HG02798 (cell line): ENCODE measurements at regions not wholly inside any gene's neighbourhood (a gene's known extent, or its start where the extent isn't known, plus 50 kb on each side); places are given as distances from the start of the nearest gene placed in this dataset.
"Not testable (repeated sequence)": the region's sequence is repeated elsewhere in the genome, so short reads cannot be mapped to it uniquely, and the experiment has no call there.

Experiments used
- ATAC-seq: cut with Tn5 transposase; IDR thresholded peaks from one replicate; pipeline ENCODE4 v1.9.1; 2021; ENCODE audit warnings: mild to moderate bottlenecking; ENCODE audit not compliant: unreplicated experiment, poor library complexity

DNA sequence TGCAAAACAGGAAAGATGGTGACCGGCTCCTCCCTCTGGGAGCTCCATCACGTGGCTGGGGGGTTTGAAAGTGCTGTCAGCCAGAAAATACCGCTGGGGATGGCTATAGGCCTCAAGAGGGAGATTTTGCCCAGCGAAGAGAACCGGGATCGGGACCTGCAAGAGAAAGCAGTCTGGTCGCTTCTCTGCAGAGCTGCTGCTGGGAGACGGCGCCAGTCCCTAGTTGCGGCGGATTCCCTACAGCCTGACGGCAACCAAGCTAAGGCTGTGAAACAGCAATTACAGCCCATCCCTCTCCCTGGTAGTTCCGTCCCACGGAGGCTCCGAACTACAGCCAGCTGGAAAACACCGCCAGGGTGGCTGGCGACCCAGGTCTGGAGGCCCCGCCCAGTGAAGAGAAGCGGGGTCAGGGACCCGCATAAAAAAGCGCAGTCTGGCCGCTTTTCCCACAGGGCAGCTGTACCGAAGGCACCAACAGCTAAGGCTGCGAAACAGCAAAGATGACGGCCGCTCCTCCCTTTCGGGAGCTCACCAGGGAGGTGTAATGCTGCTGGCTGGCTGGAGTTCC is 238.1 kb upstream of the IRAK1BP1 start:
- no peak for ATAC-seq

DNA sequence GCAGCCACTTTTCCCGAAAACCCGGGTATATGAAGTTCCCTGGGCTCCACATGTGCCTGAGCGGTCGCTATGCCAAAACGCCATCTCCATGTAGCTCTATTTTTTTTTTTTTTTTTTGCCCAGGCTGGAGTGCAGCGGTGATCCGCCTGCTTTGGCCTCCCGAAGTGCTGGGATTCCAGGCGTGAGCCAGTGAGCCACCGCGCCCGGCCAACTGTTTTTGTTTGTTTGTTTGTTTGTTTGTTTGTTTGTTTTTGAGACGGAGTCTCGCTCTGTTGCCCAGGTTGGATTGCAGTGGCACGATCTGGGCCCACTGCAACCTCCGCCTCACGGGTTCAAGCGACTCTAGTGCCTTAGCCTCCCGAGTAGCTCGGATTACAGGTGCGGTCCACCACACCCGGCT is 237.5 kb upstream of the IRAK1BP1 start:
- no peak for ATAC-seq

DNA sequence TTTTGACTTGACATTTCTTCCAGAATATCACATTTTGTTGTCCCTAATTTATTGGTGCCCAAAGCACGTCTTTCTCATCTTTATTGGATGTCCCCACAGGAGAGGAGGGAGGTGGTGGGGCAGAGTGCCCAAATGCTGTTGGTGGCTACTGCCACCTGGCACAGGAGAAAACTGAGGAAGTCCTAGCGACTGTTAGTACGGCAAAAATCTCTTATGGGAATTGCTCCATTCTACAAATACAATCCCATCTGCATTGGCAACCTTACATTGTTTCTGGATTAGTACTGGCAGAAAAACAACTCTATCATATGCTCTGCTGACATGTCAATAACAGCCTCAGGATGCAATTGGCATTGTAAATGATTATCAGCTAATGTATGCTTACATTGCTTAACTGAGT is 235.4 kb upstream of the IRAK1BP1 start:
- no peak for ATAC-seq

DNA sequence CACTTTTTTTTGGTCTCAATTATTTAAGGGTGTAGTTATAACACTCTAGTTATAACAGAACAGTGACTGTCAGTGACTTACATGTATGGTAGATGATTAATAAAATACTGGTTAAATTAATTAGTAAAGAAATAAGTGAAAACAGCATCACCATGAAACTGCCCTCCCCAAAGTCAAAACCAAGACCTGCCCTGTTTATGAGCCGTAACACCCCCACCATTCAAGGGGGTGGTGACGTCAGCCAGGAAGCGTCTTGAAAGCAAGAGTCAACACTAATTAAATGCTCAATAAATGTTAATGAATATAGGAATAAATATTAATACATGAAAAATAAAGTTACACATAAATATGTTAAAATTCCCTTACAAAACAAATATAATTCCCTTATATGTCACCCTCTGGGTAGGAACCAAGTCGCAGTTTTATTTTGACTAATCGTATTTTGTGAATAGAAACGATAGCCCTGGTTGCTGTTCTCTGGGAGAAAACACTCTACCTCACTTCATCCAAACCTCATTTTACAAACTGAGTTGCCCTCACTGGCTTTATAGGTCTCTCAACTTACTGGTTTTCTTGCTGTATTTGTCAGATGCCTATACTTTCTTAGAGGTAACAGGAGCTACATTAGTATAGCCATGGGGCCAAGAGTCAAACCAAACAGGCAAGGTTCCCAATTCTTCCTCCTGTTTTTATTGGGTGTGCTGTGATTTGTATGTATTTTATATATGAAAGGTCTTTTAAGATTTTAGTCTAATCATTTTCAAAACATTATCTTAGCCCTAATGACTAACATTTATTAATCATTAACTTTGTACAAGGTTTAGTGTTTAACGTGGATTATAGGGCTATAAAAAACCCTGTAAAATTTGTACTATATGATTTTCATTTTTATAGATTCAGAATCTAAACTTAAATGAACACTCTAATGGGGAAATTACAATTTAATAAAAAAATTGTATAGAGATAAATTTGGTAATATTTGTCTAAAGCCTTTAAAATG is 227.9 kb upstream of the IRAK1BP1 start:
- ATAC-seq, result no peak

DNA sequence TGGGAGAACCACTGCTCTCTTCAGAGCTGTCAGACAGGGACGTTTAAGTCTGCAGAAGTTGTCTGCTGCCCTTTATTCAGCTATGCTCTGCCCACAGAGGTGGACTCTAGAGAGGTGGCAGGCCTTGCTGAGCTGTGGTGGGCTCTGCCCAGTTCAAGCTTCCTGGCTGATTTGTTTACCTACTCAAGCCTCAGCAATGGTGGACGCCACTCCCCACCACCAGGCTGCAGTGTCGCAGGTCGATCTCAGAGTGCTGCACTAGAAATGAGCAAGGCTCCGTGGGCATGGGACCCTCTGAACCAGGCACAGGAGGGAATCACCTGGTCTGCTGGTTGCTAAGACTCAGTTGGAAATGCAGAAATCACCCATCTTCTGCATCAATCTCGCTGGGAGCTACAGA is 223.4 kb upstream of the IRAK1BP1 start:
- not testable (repeated sequence) for ATAC-seq

DNA sequence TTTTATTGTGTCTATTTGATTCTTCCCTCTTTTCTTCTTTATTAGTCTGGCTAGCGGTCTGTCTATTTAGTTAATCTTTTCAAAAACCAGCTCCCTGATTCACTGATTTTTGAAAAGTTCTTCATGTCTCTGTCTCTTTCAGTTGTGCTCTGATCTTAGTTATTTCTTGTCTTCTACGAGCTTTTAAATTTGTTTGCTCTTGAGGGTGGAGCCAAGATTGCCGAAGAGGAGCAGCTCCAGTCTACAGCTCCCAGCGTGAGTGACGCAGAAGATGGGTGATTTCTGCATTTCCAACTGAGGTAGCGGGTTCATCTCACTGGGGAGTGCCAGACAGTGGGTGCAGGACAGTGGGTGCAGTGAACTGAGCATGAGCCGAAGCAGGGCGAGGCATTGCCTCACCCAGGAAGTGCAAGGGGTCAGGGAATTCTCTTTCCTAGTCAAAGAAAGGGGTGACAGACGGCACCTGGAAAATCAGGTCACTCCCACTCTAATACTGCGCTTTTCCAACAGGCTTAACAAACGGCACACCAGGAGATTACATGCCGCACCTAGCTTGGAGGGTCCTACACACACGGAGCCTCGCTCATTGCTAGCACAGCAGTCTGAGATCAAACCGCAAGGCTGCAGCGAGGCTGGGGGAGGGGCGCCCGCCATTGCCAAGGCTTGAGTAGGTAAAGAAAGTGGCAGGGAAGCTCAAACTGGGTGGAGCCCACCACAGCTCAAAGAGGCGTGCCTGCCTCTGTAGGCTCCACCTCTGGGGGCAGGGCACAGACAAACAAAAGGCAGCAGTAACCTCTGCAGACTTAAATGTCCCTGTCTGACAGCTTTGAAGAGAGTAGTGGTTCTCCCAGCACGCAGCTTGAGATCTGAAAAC is 220.6 kb upstream of the IRAK1BP1 start:
- not testable (repeated sequence) for ATAC-seq

DNA sequence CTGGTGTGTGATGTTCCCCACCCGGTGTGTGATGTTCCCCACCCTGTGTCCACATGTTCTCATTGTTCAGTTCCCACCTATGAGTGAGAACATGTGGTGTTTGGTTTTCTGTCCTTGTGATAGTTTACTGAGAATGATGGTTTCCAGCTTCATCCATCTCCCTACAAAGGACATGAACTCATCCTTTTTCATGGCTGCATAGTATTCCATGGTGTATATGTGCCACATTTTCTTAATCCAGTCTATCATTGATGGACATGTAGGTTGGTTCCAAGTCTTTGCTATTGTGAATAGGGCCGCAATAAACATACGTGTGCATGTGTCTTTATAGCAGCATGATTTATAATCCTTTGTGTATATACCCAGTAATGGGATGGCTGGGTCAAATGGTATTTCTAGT is 201.5 kb upstream of the IRAK1BP1 start:
- not testable (repeated sequence) for ATAC-seq

DNA sequence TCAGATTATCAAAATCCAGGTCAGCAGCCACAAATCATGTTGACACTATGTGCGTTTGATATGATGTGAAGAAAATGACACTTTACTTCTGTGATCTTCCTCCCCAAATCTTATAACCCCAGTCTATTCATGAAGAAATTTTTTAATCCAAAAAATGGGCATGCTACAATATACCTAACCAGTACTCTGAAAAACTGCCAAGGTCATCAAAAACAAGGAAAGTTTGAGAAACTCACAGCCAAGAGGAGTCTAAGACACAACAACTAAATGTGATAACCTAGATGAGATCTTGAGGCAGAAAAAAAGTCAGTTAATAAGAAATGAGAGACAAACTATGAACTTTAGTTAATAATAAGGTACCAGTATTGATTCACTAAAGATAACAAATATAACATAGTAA is 200.6 kb upstream of the IRAK1BP1 start:
- no peak for ATAC-seq

DNA sequence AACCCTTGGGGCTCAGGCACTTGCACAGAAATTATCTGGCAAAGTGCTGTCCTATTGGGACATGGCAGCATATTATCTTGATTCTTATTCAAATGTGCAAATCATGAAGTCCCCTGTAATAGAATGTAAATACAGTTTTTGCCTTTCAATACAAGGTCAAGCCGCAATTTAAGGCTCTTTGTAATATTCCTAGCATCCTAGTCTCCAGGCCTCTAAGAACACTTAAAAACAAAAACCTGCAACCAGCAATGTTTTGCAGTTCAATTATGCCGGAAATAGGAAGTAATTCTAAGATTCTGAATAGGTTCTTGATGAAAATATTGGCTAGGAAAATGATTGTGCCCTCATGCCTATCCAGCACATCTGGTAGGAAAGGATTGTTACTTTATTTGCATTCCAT is 197.2 kb upstream of the IRAK1BP1 start:
- no peak for ATAC-seq

DNA sequence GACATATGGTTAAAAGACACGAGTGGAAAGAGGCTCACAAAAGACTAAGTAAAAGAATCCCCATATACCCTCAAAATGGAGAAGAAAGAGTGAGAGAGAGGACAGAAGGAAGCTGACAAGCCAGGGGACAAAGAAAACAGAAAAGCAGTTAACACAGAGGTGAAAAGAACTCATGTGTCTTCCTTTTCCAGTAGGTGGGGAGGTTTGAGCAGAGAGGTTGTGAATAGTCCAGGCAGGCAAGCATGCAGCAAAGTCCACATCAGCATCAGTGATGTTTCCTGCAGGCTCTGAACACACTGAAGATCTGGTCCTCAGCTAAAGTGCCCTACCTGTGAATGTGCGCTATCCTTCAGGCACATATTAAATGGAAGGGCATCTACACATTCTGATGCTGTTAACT is 196.5 kb upstream of the IRAK1BP1 start:
- no peak for ATAC-seq

DNA sequence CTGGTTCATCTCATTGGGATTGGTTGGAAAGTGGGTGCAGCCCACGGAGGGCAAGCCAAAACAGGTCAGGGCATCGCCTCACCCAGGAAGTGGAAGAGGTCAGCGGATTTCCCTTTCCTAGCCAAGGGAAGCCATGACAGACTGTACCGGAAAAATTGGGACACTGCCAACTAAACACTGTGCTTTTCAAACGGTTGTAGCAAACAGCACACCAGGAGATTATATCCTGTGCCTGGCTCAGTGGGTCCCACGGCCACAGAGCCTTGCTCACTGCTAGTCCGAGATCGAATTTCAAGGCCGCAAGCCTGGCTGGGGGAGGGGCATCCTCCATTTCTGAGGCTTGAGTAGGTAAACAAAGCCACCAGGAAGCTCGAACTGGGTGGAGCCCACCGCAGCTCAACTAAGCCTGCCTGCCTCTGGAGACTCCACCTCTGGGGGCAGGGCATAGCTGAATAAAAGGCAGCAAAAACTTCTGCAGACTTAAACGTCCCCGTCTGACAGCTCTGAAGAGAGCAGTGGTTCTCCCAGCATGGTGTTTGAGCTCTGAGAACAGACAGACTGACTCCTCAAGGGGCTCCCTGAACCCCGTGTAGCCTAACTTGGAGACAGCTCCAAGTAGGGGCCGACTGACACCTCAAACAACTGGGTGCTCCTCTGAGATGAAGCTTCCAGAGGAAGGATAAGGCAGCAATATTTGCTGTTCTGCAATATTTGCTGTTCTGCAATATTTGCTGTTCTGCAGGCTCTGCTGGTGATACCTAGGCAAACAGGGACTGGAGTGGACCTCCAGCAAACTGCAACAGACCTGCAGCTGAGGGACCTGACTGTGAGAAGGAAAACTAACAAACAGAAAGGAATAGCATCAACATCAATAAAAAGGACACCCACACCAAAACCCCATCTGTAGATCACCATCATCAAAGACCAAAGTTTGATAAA is 191.0 kb upstream of the IRAK1BP1 start:
- not testable (repeated sequence) for ATAC-seq

DNA sequence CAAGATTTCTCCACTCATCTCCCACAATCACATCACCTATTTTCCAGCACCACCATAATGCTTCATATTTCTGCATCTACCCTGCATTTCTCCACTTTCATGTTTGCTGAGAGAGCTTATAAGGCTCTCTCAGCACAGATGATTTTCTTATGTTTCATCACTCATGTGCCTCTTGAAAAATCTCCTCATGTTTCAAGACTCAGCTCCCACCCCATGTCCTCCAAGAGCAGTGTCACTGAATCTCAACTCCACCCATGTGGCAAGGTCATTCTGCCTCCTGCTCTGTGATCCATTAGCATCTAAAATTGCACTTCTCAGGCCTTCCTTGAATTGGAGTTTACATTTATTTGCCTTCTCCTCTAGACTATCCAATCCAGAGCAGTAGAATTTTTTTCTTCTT is 178.7 kb upstream of the IRAK1BP1 start:
- ATAC-seq, result no peak

DNA sequence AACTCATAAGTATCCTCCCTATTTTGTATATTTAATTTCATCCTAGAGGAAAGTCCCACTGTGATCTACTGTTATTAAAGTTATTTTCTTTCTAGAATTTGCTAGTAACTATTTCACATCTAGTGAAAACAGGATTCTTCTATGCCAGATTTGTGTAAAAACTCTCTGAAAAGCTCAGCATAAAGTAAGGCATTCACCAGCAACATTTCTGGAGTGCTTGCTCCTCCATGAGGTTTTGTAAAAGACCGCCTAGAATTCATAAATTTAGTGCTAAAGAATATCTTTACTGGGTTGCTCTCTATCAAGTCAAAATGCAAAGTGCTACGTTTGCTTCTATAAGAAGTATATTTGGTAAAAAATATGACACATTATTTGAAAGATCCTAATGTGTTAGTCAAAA is 173.5 kb upstream of the IRAK1BP1 start:
- no peak for ATAC-seq

DNA sequence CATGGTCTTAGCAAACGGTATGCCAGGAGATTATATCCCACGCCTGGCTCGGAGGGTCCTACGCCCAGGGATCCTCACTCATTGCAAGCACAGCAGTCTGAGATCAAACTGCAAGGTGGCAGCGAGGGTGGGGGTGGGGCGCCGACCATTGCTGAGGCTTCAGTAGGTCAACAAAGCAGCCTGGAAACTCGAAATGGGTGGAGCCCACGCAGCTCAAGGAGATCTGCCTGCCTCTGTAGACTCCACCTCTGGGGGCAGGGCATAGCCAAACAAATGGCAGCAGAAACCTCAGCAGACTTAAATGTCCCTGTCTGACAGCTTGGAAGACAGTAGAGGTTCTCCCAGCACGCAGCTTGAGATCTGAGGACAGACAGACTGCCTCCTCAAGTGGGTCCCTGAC is 172.7 kb upstream of the IRAK1BP1 start:
- not testable (repeated sequence) for ATAC-seq

DNA sequence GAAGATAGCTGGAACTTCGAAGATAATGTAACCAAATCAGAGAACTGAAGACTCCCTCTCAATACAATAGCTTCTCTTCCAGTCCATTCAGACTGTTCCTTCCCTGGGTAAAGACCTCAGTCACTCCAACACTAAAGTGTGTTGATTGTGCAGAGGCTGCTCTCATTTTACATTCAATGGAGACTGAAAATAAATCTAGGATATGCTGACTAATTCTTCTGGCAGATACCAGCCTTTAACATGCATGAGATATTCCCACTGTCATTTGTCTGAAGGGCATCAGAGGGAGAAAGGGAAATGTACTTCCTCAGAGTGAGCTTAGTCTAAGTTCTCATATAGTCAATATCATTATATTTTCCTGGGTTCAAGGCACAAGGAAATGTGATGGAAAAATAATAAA is 166.4 kb upstream of the IRAK1BP1 start:
- no peak for ATAC-seq

DNA sequence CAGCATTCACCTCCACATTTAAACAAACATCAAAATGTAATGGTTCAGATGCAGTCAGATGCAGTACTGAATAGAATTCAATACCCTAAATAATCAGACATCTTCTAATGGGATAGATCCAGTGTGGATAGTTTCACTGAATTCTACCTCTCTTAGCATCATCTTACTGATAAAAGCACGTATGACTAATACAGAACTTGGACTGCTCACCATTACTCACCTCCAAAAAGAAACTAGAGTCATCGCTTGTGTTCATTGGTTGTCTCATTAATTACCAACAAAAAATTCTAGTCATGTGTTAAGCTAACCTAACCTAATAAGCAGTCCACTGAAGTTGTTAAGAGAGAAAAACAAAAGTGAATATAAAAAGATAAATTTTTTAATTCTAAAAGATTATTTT is 165.9 kb upstream of the IRAK1BP1 start:
- ATAC-seq, result no peak

DNA sequence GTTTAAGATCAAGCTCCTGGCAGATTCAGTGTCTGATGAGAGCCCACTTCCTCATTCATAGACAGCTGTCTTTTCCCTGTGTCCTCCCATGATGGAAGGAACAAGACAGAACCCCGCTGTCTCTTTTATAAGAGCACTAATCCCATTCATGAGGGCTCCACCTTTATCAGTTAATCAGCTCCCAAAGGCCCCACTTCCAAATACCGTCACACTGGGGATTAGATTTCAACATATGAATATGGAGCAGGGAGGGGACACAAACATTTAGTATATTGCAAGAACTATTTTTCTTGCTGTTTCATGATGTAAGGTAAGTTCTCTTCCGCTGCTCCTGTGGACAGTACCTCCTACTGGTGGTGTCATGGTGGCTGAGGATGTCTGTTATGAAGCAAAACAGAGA is 158.3 kb upstream of the IRAK1BP1 start:
- ATAC-seq, result no peak

DNA sequence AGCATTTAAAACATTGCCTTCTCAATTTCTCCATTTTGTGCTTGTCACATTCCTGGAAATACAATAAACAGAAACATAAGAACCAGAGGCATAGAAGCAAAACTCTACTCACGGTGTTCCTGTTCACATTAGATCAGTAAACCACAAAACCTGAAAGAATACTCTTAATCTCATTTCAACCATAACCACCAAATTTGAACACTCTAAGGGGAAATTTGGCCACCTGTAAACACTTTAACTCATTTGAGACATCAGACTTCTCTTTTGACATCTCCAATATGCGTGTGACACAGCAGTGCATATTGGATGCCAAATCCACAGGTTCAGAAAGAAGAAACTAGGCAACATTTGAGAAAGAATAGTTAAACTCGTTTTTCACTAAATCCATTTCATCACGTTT is 153.8 kb upstream of the IRAK1BP1 start:
- ATAC-seq, result peak; percentile 60

DNA sequence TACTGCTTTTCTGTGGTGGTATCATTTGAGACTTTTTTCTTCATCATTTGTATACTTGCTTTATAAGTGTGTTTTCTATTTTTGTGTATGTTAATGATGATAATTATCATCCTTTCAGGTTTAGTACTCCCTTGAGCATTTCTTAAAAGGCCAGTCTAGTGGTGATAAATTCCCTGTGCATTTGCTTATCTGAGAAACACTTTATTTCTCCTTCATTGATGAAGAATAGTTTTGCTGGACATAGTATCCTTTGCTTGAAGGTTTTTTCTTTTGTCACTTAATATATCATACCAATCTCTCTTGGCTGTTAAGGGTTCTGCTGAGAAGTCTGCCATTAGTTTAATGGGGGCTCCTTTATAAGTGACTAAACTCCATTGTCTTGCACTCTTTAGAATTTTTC is 123.2 kb upstream of the IRAK1BP1 start:
- ATAC-seq, result no peak

DNA sequence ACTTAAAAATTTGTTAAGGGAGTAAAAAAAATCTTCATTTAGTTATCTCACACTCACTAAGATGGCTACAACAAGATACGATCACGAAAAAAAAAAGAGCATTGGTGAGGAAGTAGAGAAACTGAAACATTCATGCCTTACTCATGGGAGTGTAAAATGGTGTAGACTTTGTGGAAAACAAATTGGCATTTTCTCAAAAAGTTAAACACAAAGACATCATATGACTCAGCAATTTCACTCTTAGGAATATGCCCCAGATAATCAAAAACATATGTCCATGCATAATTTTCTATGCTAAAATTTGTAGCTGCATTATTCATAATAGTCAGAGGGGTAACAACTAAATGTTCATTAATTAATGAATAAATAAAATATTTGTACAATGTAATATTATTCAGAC is 120.9 kb upstream of the IRAK1BP1 start:
- ATAC-seq, result no peak
